ENCODE measurements at regions not wholly inside any gene's neighbourhood (a gene's known extent, or its start where the extent isn't known, plus 50 kb on each side); places are given as distances from the start of the nearest gene placed in this dataset.
"Not testable (repeated sequence)": the region's sequence is repeated elsewhere in the genome, so short reads cannot be mapped to it uniquely, and the experiment has no call there.

DNA sequence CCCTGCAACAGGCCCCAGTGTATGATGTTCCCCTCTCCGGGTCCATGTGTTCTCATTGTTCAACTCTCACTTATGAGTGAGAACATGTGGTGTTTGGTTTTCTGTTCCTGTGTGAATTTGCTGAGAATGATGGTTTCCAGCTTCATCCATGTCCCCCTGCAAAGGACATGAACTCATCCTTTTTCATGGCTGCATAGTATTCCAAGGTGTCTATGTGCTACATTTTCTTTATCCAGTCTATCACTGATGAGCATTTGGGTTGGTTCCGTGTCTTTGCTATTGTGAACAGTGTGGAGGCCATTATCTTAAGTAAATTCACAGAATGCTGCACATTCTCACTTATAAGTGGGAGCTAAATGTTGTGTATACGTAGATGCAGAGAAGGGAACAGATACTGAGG is 205.3 kb downstream of the SHOX start:
- not testable (repeated sequence) for H2BK120ac ChIP-seq (ENCODE audit: low read depth, low read length); H3K56ac ChIP-seq (ENCODE audit: low read length); H4K5ac ChIP-seq (ENCODE audit: low read length); H3K27ac ChIP-seq (ENCODE audit: low read depth, low read length); H3K79me2 ChIP-seq (ENCODE audit: control insufficient read depth, insufficient read depth, low read length); H3K23ac ChIP-seq (ENCODE audit: low read length); H3K36me3 ChIP-seq (ENCODE audit: control insufficient read depth, insufficient read depth, low read length); H3K4me1 ChIP-seq (ENCODE audit: control insufficient read depth, low read depth, low read length); H3K27me3 ChIP-seq (ENCODE audit: insufficient read depth, low read length, poor library complexity); DNase-seq; H2AK5ac ChIP-seq (ENCODE audit: low read length); H2BK15ac ChIP-seq (replicated peaks; ENCODE audit: low read depth); H3K9ac ChIP-seq (ENCODE audit: low read length); H3K4me2 ChIP-seq (ENCODE audit: low read length); H2BK5ac ChIP-seq (ENCODE audit: low read length); H3K18ac ChIP-seq (ENCODE audit: low read length); H3K79me1 ChIP-seq (ENCODE audit: low read length); H4K8ac ChIP-seq (ENCODE audit: low read depth, low read length); H3K4ac ChIP-seq (ENCODE audit: low read depth, low read length); H3K4me3 ChIP-seq (ENCODE audit: low read length)
- no CpG with 5 or more reads among the region's 3 CpGs for WGBS (ENCODE audit: extremely low coverage, insufficient coverage, low lambda C conversion rate)

DNA sequence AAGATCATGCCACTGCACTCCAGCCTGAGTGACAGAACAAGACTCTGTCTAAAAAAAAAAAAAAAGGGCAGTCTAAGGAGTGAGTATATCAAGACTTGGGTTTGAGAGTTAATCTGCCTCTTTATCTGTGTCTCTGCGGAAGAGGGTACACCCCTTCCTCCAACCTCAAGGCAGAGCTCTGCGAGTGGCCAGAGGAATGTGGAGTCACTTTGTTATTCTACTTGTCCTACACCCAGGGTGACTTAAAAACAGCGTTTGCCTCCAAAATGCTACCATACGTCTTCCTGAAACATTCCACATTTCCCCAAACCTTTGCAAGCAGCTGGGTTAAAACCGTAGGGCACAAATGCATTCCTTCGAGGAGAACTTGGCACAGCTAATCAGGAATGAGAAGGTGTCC is 199.9 kb downstream of the SHOX start:
- H3K4me1 ChIP-seq (ENCODE audit: control insufficient read depth, low read depth, low read length): no peaks in the 10 kb centered on the region
- H4K8ac ChIP-seq (ENCODE audit: low read depth, low read length): no peak overlapping the region
- no peaks in the 10 kb centered on the region for H3K27me3 ChIP-seq (ENCODE audit: insufficient read depth, low read length, poor library complexity)
- no peak overlapping the region for H2BK120ac ChIP-seq (ENCODE audit: low read depth, low read length)
- H3K18ac ChIP-seq (ENCODE audit: low read length): no peak overlapping the region
- no peak overlapping the region for H3K27ac ChIP-seq (ENCODE audit: low read depth, low read length)
- no peak overlapping the region for H3K9ac ChIP-seq (ENCODE audit: low read length)
- no peak overlapping the region for H3K23ac ChIP-seq (ENCODE audit: low read length)
- H3K79me1 ChIP-seq (ENCODE audit: low read length): no peaks in the 10 kb centered on the region
- DNase-seq: no peak
- no peak overlapping the region for H4K5ac ChIP-seq (ENCODE audit: low read length)
- H3K4me3 ChIP-seq (ENCODE audit: low read length): no peak overlapping the region
- WGBS (ENCODE audit: extremely low coverage, insufficient coverage, low lambda C conversion rate): no CpG with 5 or more reads among the region's 6 CpGs
- H2BK15ac ChIP-seq (replicated peaks; ENCODE audit: low read depth): no peak overlapping the region
- H3K36me3 ChIP-seq (ENCODE audit: control insufficient read depth, insufficient read depth, low read length): no peaks in the 10 kb centered on the region
- H3K4me2 ChIP-seq (ENCODE audit: low read length): no peak overlapping the region
- H2AK5ac ChIP-seq (ENCODE audit: low read length): no peak overlapping the region
- no peak overlapping the region for H2BK5ac ChIP-seq (ENCODE audit: low read length)
- H3K56ac ChIP-seq (ENCODE audit: low read length): no peak overlapping the region
- no peaks in the 10 kb centered on the region for H3K79me2 ChIP-seq (ENCODE audit: control insufficient read depth, insufficient read depth, low read length)
- H3K4ac ChIP-seq (ENCODE audit: low read depth, low read length): no peak overlapping the region

DNA sequence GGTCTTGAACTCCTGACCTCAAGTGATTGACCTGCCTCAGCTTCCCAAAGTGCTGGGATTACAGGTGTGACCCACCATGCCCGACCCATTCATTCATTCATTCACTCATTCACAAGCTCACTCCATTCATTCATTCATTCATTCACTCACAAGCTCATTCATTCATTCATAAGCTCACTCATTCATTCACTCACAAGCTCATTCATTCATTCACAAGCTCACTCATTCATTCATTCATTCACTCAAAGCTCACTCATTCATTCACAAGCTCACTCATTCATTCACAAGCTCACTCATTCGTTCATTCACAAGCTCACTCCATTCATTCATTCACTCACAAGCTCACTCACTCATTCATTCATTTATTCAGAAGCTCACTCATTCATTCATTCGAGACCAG is 198.6 kb downstream of the SHOX start:
- no peak for DNase-seq
- no peaks in the 10 kb centered on the region for H3K79me1 ChIP-seq (ENCODE audit: low read length)
- H2BK15ac ChIP-seq (replicated peaks; ENCODE audit: low read depth): no peak overlapping the region
- no peak overlapping the region for H4K8ac ChIP-seq (ENCODE audit: low read depth, low read length)
- H3K23ac ChIP-seq (ENCODE audit: low read length): no peak overlapping the region
- no peak overlapping the region for H3K27ac ChIP-seq (ENCODE audit: low read depth, low read length)
- WGBS (ENCODE audit: extremely low coverage, insufficient coverage, low lambda C conversion rate): no CpG with 5 or more reads among the region's 3 CpGs
- no peak overlapping the region for H3K4ac ChIP-seq (ENCODE audit: low read depth, low read length)
- no peaks in the 10 kb centered on the region for H3K79me2 ChIP-seq (ENCODE audit: control insufficient read depth, insufficient read depth, low read length)
- H4K5ac ChIP-seq (ENCODE audit: low read length): no peak overlapping the region
- H3K27me3 ChIP-seq (ENCODE audit: insufficient read depth, low read length, poor library complexity): no peaks in the 10 kb centered on the region
- no peaks in the 10 kb centered on the region for H3K36me3 ChIP-seq (ENCODE audit: control insufficient read depth, insufficient read depth, low read length)
- H2AK5ac ChIP-seq (ENCODE audit: low read length): no peak overlapping the region
- H3K4me2 ChIP-seq (ENCODE audit: low read length): no peak overlapping the region
- H3K4me3 ChIP-seq (ENCODE audit: low read length): no peak overlapping the region
- no peaks in the 10 kb centered on the region for H3K4me1 ChIP-seq (ENCODE audit: control insufficient read depth, low read depth, low read length)
- H3K56ac ChIP-seq (ENCODE audit: low read length): no peak overlapping the region
- H3K18ac ChIP-seq (ENCODE audit: low read length): no peak overlapping the region
- no peak overlapping the region for H2BK5ac ChIP-seq (ENCODE audit: low read length)
- H3K9ac ChIP-seq (ENCODE audit: low read length): no peak overlapping the region
- H2BK120ac ChIP-seq (ENCODE audit: low read depth, low read length): no peak overlapping the region

DNA sequence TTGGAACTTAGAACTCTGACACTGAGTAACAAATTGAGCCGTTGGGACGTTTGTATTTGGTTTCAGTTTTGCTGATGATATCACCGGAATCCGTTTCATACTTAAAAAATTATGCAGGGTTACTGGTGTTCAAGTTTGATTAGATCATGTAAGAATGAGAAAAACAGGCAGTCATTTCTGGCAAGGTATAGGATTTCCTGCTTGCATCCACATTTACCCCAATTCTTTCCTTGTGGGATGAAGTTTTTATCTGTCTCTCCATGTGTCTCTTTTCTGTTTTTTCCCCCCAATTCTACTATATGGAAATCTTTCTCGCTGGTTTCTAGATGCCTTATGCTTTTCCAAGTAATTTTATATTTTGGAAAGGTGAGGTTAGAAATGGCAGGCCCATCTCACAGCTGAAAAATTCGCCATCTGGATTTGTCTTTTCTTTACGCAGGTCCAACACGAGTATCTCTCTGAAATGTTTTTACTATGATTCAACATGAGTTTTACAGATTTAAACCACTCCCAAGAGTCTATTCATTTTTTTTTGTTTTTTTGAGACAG is 197.9 kb downstream of the SHOX start:
- no peak overlapping the region for H3K4me3 ChIP-seq (ENCODE audit: low read length)
- no CpG with 5 or more reads among the region's 8 CpGs for WGBS (ENCODE audit: extremely low coverage, insufficient coverage, low lambda C conversion rate)
- H3K27ac ChIP-seq (ENCODE audit: low read depth, low read length): no peak overlapping the region

DNA sequence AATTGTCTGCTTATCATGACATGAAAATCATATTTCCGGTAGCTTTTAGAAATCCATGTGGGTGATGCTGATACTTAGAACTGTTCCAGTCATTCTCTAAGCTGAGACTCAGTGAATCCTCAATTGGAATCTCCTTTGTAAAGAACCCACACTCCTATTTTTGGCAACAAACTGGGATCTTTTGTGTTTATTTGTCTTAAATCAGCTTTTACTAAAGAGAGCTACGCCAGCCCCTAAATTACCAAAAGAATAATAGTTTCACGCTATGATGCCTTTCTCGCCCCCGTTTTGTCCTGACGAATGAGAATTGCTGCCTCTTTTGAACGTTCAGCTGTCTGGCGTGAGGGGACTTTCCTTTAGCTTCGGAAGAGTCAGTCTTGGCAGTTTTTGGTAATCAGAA is 195.9 kb downstream of the SHOX start:
- no peaks in the 10 kb centered on the region for H3K27me3 ChIP-seq (ENCODE audit: insufficient read depth, low read length, poor library complexity)
- H2BK5ac ChIP-seq (ENCODE audit: low read length): no peak overlapping the region
- H3K4me3 ChIP-seq (ENCODE audit: low read length): no peak overlapping the region
- H4K8ac ChIP-seq (ENCODE audit: low read depth, low read length): no peak overlapping the region
- H3K23ac ChIP-seq (ENCODE audit: low read length): no peak overlapping the region
- no peak overlapping the region for H2BK120ac ChIP-seq (ENCODE audit: low read depth, low read length)
- H2BK15ac ChIP-seq (replicated peaks; ENCODE audit: low read depth): no peak overlapping the region
- H2AK5ac ChIP-seq (ENCODE audit: low read length): no peak overlapping the region
- H3K36me3 ChIP-seq (ENCODE audit: control insufficient read depth, insufficient read depth, low read length): no peaks in the 10 kb centered on the region
- no peak overlapping the region for H3K9ac ChIP-seq (ENCODE audit: low read length)
- DNase-seq: no peak
- H3K4me2 ChIP-seq (ENCODE audit: low read length): no peak overlapping the region
- H3K79me1 ChIP-seq (ENCODE audit: low read length): no peaks in the 10 kb centered on the region
- no peak overlapping the region for H3K56ac ChIP-seq (ENCODE audit: low read length)
- no peak overlapping the region for H3K4ac ChIP-seq (ENCODE audit: low read depth, low read length)
- no peak overlapping the region for H4K5ac ChIP-seq (ENCODE audit: low read length)
- no peak overlapping the region for H3K18ac ChIP-seq (ENCODE audit: low read length)
- no peaks in the 10 kb centered on the region for H3K4me1 ChIP-seq (ENCODE audit: control insufficient read depth, low read depth, low read length)
- H3K79me2 ChIP-seq (ENCODE audit: control insufficient read depth, insufficient read depth, low read length): no peaks in the 10 kb centered on the region
- WGBS (ENCODE audit: extremely low coverage, insufficient coverage, low lambda C conversion rate): no CpG with 5 or more reads among the region's 9 CpGs
- H3K27ac ChIP-seq (ENCODE audit: low read depth, low read length): no peak overlapping the region

More for the DNA sequence above, 197.9 kb downstream of the SHOX start:
- Histone ChIP-seq H2BK5ac (ENCODE audit: low read length) (no peak overlapping the region), H3K4ac (ENCODE audit: low read depth, low read length) (no peak overlapping the region), H3K23ac (ENCODE audit: low read length) (no peak overlapping the region), H3K4me2 (ENCODE audit: low read length) (no peak overlapping the region), H4K8ac (ENCODE audit: low read depth, low read length) (no peak overlapping the region), H2BK15ac (replicated peaks; ENCODE audit: low read depth) (no peak overlapping the region), H3K4me1 (ENCODE audit: control insufficient read depth, low read depth, low read length) (no peaks in the 10 kb centered on the region), H2BK120ac (ENCODE audit: low read depth, low read length) (no peak overlapping the region), H2AK5ac (ENCODE audit: low read length) (no peak overlapping the region), H3K36me3 (ENCODE audit: control insufficient read depth, insufficient read depth, low read length) (no peaks in the 10 kb centered on the region), H3K27me3 (ENCODE audit: insufficient read depth, low read length, poor library complexity) (no peaks in the 10 kb centered on the region), H4K5ac (ENCODE audit: low read length) (no peak overlapping the region), H3K79me1 (ENCODE audit: low read length) (no peaks in the 10 kb centered on the region), H3K18ac (ENCODE audit: low read length) (no peak overlapping the region), H3K79me2 (ENCODE audit: control insufficient read depth, insufficient read depth, low read length) (no peaks in the 10 kb centered on the region), H3K56ac (ENCODE audit: low read length) (no peak overlapping the region), H3K9ac (ENCODE audit: low read length) (no peak overlapping the region)
- no peak for DNase-seq

DNA sequence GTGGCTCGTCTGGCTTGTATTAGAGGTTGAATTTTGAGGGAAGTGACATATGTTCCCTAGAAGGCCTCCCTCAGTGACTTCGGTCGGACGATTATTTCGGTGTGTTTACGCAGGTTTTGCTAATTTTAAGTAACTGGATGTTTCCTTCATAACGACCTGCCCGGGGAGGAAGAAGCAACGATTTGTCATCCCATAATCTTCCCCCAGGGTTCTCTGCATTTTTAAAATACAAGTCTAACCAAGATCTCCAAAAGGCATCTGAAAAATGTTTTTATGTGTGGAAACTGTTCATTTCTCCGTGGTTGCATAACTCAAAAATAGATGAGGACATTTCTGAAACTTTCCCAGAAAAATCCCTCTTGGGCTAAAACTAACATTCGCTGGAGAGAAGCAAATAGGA is 195.4 kb downstream of the SHOX start:
- Histone ChIP-seq H3K23ac (ENCODE audit: low read length) (no peak overlapping the region), H3K4me3 (ENCODE audit: low read length) (no peak overlapping the region), H4K8ac (ENCODE audit: low read depth, low read length) (no peak overlapping the region), H3K9ac (ENCODE audit: low read length) (no peak overlapping the region), H3K79me2 (ENCODE audit: control insufficient read depth, insufficient read depth, low read length) (no peaks in the 10 kb centered on the region), H3K27me3 (ENCODE audit: insufficient read depth, low read length, poor library complexity) (no peaks in the 10 kb centered on the region), H4K5ac (ENCODE audit: low read length) (no peak overlapping the region), H2BK5ac (ENCODE audit: low read length) (no peak overlapping the region), H3K27ac (ENCODE audit: low read depth, low read length) (no peak overlapping the region), H3K56ac (ENCODE audit: low read length) (no peak overlapping the region), H3K4ac (ENCODE audit: low read depth, low read length) (no peak overlapping the region), H3K18ac (ENCODE audit: low read length) (no peak overlapping the region), H3K4me2 (ENCODE audit: low read length) (no peak overlapping the region), H2BK15ac (replicated peaks; ENCODE audit: low read depth) (no peak overlapping the region), H3K4me1 (ENCODE audit: control insufficient read depth, low read depth, low read length) (no peaks in the 10 kb centered on the region), H3K79me1 (ENCODE audit: low read length) (no peaks in the 10 kb centered on the region), H2AK5ac (ENCODE audit: low read length) (no peak overlapping the region), H3K36me3 (ENCODE audit: control insufficient read depth, insufficient read depth, low read length) (no peaks in the 10 kb centered on the region), H2BK120ac (ENCODE audit: low read depth, low read length) (no peak overlapping the region)
- no CpG with 5 or more reads among the region's 11 CpGs for WGBS (ENCODE audit: extremely low coverage, insufficient coverage, low lambda C conversion rate)
- no peak for DNase-seq
